ENCODE measurements at regions not wholly inside any gene's neighbourhood (a gene's known extent, or its start where the extent isn't known, plus 50 kb on each side); places are given as distances from the start of the nearest gene placed in this dataset.

- no peak overlapping the region for H2AFZ ChIP-seq (ENCODE audit: low read depth, low read length)
- TF ChIP-seq, protein P1, sequence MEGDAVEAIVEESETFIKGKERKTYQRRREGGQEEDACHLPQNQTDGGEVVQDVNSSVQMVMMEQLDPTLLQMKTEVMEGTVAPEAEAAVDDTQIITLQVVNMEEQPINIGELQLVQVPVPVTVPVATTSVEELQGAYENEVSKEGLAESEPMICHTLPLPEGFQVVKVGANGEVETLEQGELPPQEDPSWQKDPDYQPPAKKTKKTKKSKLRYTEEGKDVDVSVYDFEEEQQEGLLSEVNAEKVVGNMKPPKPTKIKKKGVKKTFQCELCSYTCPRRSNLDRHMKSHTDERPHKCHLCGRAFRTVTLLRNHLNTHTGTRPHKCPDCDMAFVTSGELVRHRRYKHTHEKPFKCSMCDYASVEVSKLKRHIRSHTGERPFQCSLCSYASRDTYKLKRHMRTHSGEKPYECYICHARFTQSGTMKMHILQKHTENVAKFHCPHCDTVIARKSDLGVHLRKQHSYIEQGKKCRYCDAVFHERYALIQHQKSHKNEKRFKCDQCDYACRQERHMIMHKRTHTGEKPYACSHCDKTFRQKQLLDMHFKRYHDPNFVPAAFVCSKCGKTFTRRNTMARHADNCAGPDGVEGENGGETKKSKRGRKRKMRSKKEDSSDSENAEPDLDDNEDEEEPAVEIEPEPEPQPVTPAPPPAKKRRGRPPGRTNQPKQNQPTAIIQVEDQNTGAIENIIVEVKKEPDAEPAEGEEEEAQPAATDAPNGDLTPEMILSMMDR (IDR thresholded peaks at IDR 0.05; ENCODE audit: low read depth, low read length): no peak
- TF ChIP-seq EZH2phosphoT487 (IDR thresholded peaks at IDR 0.05; ENCODE audit: low read depth): no peak
- H3K79me2 ChIP-seq (ENCODE audit: low read length): no peaks in the 10 kb centered on the region
- peaks cover 18% of the 10 kb centered on the region for H3K27me3 ChIP-seq (ENCODE audit: low read depth, low read length)
- no peak overlapping the region for H3K4me3 ChIP-seq (ENCODE audit: low read length)
- no peak overlapping the region for H3K9ac ChIP-seq (ENCODE audit: low read length)
- H3K4me1 ChIP-seq (ENCODE audit: low read length): peaks cover 8% of the 10 kb centered on the region
- H3K4me2 ChIP-seq (ENCODE audit: low read length): no peak overlapping the region
- H4K20me1 ChIP-seq (ENCODE audit: insufficient read depth, low read length): no peaks in the 10 kb centered on the region
- no peaks in the 10 kb centered on the region for H3K36me3 ChIP-seq (replicated peaks; ENCODE audit: low read depth, low read length)
- H3K9me3 ChIP-seq (ENCODE audit: insufficient read depth, low read length): no peaks in the 10 kb centered on the region
- no peak overlapping the region for H3K27ac ChIP-seq (ENCODE audit: low read length)
These were observed 496.9 kb downstream of the RAB28 start for GRCh38 chr4:12987284-12987683.

DNA sequence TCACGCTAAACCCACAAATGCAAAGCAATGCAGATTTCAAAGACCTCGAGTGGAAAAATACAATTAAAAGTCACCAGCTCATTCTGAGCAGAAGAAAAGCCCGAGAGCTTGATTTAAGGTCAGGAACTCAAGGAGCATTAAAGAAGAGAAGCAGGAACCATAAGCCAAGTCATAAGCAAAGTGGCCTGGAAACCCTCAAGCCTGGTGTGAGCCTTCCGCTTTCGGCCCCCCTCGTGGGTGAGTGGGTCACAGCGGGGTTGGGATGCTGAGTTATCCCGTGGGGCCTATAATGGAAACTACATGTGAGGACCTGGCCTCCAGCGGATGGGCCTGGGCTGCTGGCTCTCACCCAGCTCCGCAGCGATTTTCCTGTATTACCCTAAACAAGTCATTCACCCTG lies 504.3 kb downstream of the RAB28 start:
- Histone ChIP-seq H3K4me2 (ENCODE audit: low read length) (no peak overlapping the region), H4K20me1 (ENCODE audit: insufficient read depth, low read length) (no peaks in the 10 kb centered on the region), H3K9me3 (ENCODE audit: insufficient read depth, low read length) (no peaks in the 10 kb centered on the region), H3K4me3 (ENCODE audit: low read length) (no peak overlapping the region), H2AFZ (ENCODE audit: low read depth, low read length) (no peak overlapping the region), H3K27me3 (ENCODE audit: low read depth, low read length) (no peaks in the 10 kb centered on the region), H3K79me2 (ENCODE audit: low read length) (no peaks in the 10 kb centered on the region), H3K4me1 (ENCODE audit: low read length) (no peaks in the 10 kb centered on the region), H3K9ac (ENCODE audit: low read length) (no peak overlapping the region), H3K36me3 (replicated peaks; ENCODE audit: low read depth, low read length) (no peaks in the 10 kb centered on the region), H3K27ac (ENCODE audit: low read length) (no peak overlapping the region)
- TF ChIP-seq, protein P1 (IDR thresholded peaks at IDR 0.05; ENCODE audit: low read depth, low read length): no peak
- no peak for TF ChIP-seq EZH2phosphoT487 (IDR thresholded peaks at IDR 0.05; ENCODE audit: low read depth)

DNA sequence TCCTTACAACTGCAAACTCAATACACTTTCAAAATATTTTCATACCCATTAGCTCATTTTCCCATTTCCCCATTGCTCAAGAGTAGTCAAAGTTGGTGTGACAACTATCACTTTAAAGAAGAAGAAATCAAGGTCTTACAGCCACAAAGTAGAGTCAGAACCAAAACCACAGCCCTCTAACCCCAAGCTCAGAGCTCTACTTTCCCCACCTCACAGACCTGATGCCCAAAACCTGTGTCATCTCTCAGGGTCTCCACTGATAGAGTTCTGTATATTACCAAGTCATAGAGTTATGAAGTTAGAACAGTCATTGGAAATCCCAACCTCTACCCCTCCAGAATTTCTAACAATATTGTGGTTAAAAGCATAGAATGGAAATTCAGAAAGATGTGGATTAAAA lies 505.8 kb downstream of the RAB28 start:
- Histone ChIP-seq H3K27me3 (ENCODE audit: low read depth, low read length) (no peaks in the 10 kb centered on the region), H3K9me3 (ENCODE audit: insufficient read depth, low read length) (no peaks in the 10 kb centered on the region), H3K79me2 (ENCODE audit: low read length) (no peaks in the 10 kb centered on the region), H2AFZ (ENCODE audit: low read depth, low read length) (no peak overlapping the region), H3K4me1 (ENCODE audit: low read length) (no peaks in the 10 kb centered on the region), H3K9ac (ENCODE audit: low read length) (no peak overlapping the region), H3K27ac (ENCODE audit: low read length) (no peak overlapping the region), H3K4me2 (ENCODE audit: low read length) (no peak overlapping the region), H3K4me3 (ENCODE audit: low read length) (no peak overlapping the region), H3K36me3 (replicated peaks; ENCODE audit: low read depth, low read length) (no peaks in the 10 kb centered on the region), H4K20me1 (ENCODE audit: insufficient read depth, low read length) (no peaks in the 10 kb centered on the region)
- TF ChIP-seq EZH2phosphoT487 (IDR thresholded peaks at IDR 0.05; ENCODE audit: low read depth): no peak
- TF ChIP-seq, protein P1 (IDR thresholded peaks at IDR 0.05; ENCODE audit: low read depth, low read length): no peak

DNA sequence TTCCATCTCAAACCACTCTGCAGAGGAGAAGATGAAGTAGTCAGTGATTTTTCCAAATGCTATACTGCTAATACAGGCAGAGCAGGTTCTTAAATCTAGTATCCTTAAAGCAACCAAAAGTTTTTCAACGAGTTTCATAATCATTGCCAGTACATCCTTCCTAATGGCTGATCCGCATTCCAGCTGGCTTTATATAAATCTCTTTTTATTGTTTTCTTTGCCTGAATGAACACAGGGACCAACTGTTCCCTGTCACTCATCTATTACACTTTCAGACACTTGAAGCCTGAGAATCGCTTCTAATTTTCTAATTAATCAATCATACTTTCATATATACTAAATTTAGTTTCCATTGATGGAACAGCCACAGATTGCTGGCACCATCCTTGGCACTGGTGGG lies 508.6 kb downstream of the RAB28 start:
- Histone ChIP-seq H3K4me2 (ENCODE audit: low read length) (no peak overlapping the region), H2AFZ (ENCODE audit: low read depth, low read length) (no peak overlapping the region), H3K36me3 (replicated peaks; ENCODE audit: low read depth, low read length) (no peaks in the 10 kb centered on the region), H3K4me3 (ENCODE audit: low read length) (no peak overlapping the region), H3K9ac (ENCODE audit: low read length) (no peak overlapping the region), H3K9me3 (ENCODE audit: insufficient read depth, low read length) (no peaks in the 10 kb centered on the region), H3K4me1 (ENCODE audit: low read length) (no peaks in the 10 kb centered on the region), H3K27ac (ENCODE audit: low read length) (no peak overlapping the region), H4K20me1 (ENCODE audit: insufficient read depth, low read length) (no peaks in the 10 kb centered on the region), H3K79me2 (ENCODE audit: low read length) (no peaks in the 10 kb centered on the region), H3K27me3 (ENCODE audit: low read depth, low read length) (no peaks in the 10 kb centered on the region)
- TF ChIP-seq, protein P1 (IDR thresholded peaks at IDR 0.05; ENCODE audit: low read depth, low read length): no peak
